SK-N-SH treated with all-trans-retinoic acid at 6 μM for 48 hours (cell line): ENCODE measurements at regions not wholly inside any gene's neighbourhood (a gene's known extent, or its start where the extent isn't known, plus 50 kb on each side); places are given as distances from the start of the nearest gene placed in this dataset.

ENCODE experiments used
- ATAC-seq: fragments of 200-7000 bp; cut with Tn5 transposase; 3 replicates; pipeline ENCODE4 v1.9.1; 2020; ENCODE audit warnings: mild to moderate bottlenecking, moderate library complexity
- ARNTL ChIP-seq: fragments of 450-650 bp; formaldehyde crosslinking; IDR thresholded peaks from 2 replicates; pipeline ENCODE4 v1.5.0; 2020; ENCODE audit warnings: low read depth, mild to moderate bottlenecking, moderate library complexity, borderline replicate concordance
- BACH2 ChIP-seq: fragments of 250-450 bp; sonication (Bioruptor Pico); IDR thresholded peaks from 2 replicates; pipeline ENCODE4 v1.9.0; 2021; ENCODE audit warnings: mild to moderate bottlenecking, borderline replicate concordance
- CREB5 ChIP-seq: fragments of 250-450 bp; sonication (Bioruptor Pico); IDR thresholded peaks from 2 replicates; pipeline ENCODE4 v1.5.1; 2020; ENCODE audit warnings: low read depth, mild to moderate bottlenecking, moderate library complexity
- CSDC2 ChIP-seq: fragments of 250-450 bp; sonication (Bioruptor Pico); IDR thresholded peaks from 2 replicates; pipeline ENCODE4 v1.5.0; 2020; ENCODE audit warnings: mild to moderate bottlenecking, moderate library complexity
- CSRNP3 ChIP-seq: fragments of 250-450 bp; sonication (Bioruptor Pico); IDR thresholded peaks from 2 replicates; pipeline ENCODE4 v1.5.1; 2021; ENCODE audit warnings: mild to moderate bottlenecking, moderate library complexity
- ESRRG ChIP-seq: fragments of 250-450 bp; sonication (Bioruptor Pico); IDR thresholded peaks from 2 replicates; pipeline ENCODE4 v1.6.1; 2021; ENCODE audit warnings: mild to moderate bottlenecking
- GLIS3 ChIP-seq: fragments of 250-450 bp; sonication (Bioruptor Pico); IDR thresholded peaks from 2 replicates; pipeline ENCODE4 v1.5.0; 2020; ENCODE audit warnings: mild to moderate bottlenecking, moderate library complexity
- ISL1 ChIP-seq: fragments of 250-450 bp; sonication (Bioruptor Pico); IDR thresholded peaks from 2 replicates; pipeline ENCODE4 v2.1.2; 2022; ENCODE audit warnings: mild to moderate bottlenecking, moderate library complexity
- OSR1 ChIP-seq: fragments of 250-450 bp; sonication (Bioruptor Pico); IDR thresholded peaks from 2 replicates; pipeline ENCODE4 v1.8.0; 2022; ENCODE audit warnings: moderate library complexity, mild to moderate bottlenecking, inconsistent platforms
- PATZ1 ChIP-seq: fragments of 250-450 bp; sonication (Bioruptor Pico); IDR thresholded peaks from 2 replicates; pipeline ENCODE4 v1.8.0; 2020; ENCODE audit warnings: mild to moderate bottlenecking, moderate library complexity, borderline replicate concordance
- POU6F1 ChIP-seq: fragments of 250-450 bp; sonication (Bioruptor Pico); IDR thresholded peaks from 2 replicates; pipeline ENCODE4 v1.8.0; 2021; ENCODE audit warnings: low read depth, mild to moderate bottlenecking, moderate library complexity, borderline replicate concordance
- PPARA ChIP-seq: fragments of 250-450 bp; sonication (Bioruptor Pico); IDR thresholded peaks from 2 replicates; pipeline ENCODE4 v1.5.0; 2020; ENCODE audit warnings: mild to moderate bottlenecking, borderline replicate concordance
- RARB ChIP-seq: fragments of 250-450 bp; sonication (Bioruptor Pico); IDR thresholded peaks from 2 replicates; pipeline ENCODE4 v1.8.0; 2021; ENCODE audit warnings: mild to moderate bottlenecking, moderate library complexity
- SNAI2 ChIP-seq: fragments of 250-450 bp; sonication (Bioruptor Pico); IDR thresholded peaks from 2 replicates; pipeline ENCODE4 v1.5.0; 2020; ENCODE audit warnings: mild to moderate bottlenecking, moderate library complexity
- TOX ChIP-seq: fragments of 250-450 bp; sonication (Bioruptor Pico); IDR thresholded peaks from 2 replicates; pipeline ENCODE4 v1.8.0; 2021; ENCODE audit warnings: mild to moderate bottlenecking, moderate library complexity, borderline replicate concordance
- TSHZ2 ChIP-seq: fragments of 250-450 bp; sonication (Bioruptor Pico); IDR thresholded peaks from 2 replicates; pipeline ENCODE4 v1.5.0; 2020; ENCODE audit warnings: mild to moderate bottlenecking, moderate library complexity
- ZC3H10 ChIP-seq: fragments of 250-450 bp; sonication (Bioruptor Pico); IDR thresholded peaks from 2 replicates; pipeline ENCODE4 v1.5.1; 2021; ENCODE audit warnings: mild to moderate bottlenecking, moderate library complexity
- ZFP30 ChIP-seq: fragments of 450-650 bp; formaldehyde crosslinking; IDR thresholded peaks from 2 replicates; pipeline ENCODE4 v1.5.0; 2022; ENCODE audit warnings: mild to moderate bottlenecking, moderate library complexity
- ZNF565 ChIP-seq: fragments of 450-650 bp; formaldehyde crosslinking; conservative IDR thresholded peaks from 2 replicates; pipeline ENCODE4 v1.5.0; 2020; ENCODE audit warnings: low read depth, mild to moderate bottlenecking, moderate library complexity
- ZNF70 ChIP-seq: fragments of 450-650 bp; formaldehyde crosslinking; IDR thresholded peaks from 2 replicates; pipeline ENCODE4 v1.5.0; 2020; ENCODE audit warnings: mild to moderate bottlenecking, moderate library complexity
- ZNF8 ChIP-seq: fragments of 450-650 bp; formaldehyde crosslinking; IDR thresholded peaks from 2 replicates; pipeline ENCODE4 v1.5.0; 2020; ENCODE audit warnings: mild to moderate bottlenecking, moderate library complexity

GRCh38 chr9:25421560-25421959 is 256.7 kb downstream of the TUSC1 start:
- TF ChIP-seq SNAI2 (no peak), ARNTL (no peak), PPARA (CRISPR knock-in tag) (no peak), RARB (CRISPR knock-in tag) (no peak), ZNF565 (CRISPR knock-in tag) (no peak), ESRRG (CRISPR knock-in tag) (no peak), ZNF8 (CRISPR knock-in tag) (no peak), TSHZ2 (no peak), GLIS3 (no peak), ZFP30 (CRISPR knock-in tag) (no peak), BACH2 (CRISPR knock-in tag) (no peak), TOX (CRISPR knock-in tag) (no peak), PATZ1 (CRISPR knock-in tag) (no peak), CSRNP3 (no peak), ZC3H10 (CRISPR knock-in tag) (no peak), CREB5 (CRISPR knock-in tag) (no peak), ZNF70 (CRISPR knock-in tag) (no peak), OSR1 (CRISPR knock-in tag) (no peak), POU6F1 (CRISPR knock-in tag) (no peak)
- TF ChIP-seq, all 23 proteins: peak for 0
- ATAC-seq = no peak

GRCh38 chr9:25418974-25419373 is 259.3 kb downstream of the TUSC1 start:
- TF ChIP-seq ZNF565 (CRISPR knock-in tag) (no peak), CSRNP3 (no peak), ISL1 (CRISPR knock-in tag) (no peak), ZNF8 (CRISPR knock-in tag) (no peak), GLIS3 (no peak), ESRRG (CRISPR knock-in tag) (no peak), ZNF70 (CRISPR knock-in tag) (no peak), CSDC2 (no peak), ARNTL (no peak), TOX (CRISPR knock-in tag) (no peak), CREB5 (CRISPR knock-in tag) (no peak), TSHZ2 (no peak), ZC3H10 (CRISPR knock-in tag) (no peak), OSR1 (CRISPR knock-in tag) (no peak)
- TF ChIP-seq, all 23 proteins: peak for 0

More at GRCh38 chr9:25418974-25419373, 259.3 kb downstream of the TUSC1 start:
- ATAC-seq = no peak
